GM21515 (cell line): ENCODE measurements at regions not wholly inside any gene's neighbourhood (a gene's known extent, or its start where the extent isn't known, plus 50 kb on each side); places are given as distances from the start of the nearest gene placed in this dataset.

Experiments used
- ATAC-seq: cut with Tn5 transposase; IDR thresholded peaks from one replicate; pipeline ENCODE4 v1.9.1; 2021; ENCODE audit not compliant: unreplicated experiment

- ATAC-seq = no peak
Measured at GRCh38 chr9:107163370-107163769, 119.7 kb upstream of the RAD23B start.

DNA sequence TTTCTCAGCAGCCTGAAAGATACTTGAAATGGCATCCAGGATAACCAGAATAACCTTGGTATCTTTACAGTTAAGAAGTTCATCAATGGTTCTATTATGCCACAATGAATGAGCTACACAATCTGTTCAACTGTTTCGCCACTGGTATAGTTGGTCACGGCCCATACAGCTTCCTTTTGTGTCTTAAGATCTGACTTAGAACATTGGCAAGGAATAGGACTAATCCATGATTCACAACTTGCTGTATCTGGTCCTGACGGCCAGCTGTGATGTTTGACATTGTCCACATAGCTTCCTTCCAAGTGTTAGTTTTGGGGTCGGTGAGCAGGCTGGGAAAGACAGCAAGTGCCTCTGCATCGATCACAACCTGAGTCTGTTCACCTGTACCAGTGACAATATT lies 113.3 kb upstream of the RAD23B start:
- ATAC-seq = no peak

DNA sequence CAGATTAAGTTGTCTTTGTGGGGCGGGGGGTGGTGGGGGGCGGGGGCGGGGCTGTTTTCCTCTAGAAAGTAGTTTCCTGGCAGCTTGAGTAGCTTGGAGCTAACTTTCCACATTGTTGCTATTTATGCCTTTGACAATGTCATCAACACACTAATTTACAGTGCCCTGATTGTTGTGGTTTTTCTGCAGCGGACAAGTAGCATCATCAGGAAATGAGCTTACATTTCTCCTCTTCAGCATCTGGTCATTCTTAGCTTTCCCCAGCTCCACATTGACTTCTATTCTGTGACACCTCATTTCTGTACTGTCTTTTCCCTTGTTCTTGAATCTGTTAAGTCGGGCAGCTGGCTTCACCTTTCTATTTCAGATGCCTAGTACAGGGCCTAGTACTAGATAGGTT lies 112.3 kb upstream of the RAD23B start:
- ATAC-seq = no peak

GRCh38 chr9:107172160-107172978 lies 110.7 kb upstream of the RAD23B start:
- peak; percentile 76 for ATAC-seq

DNA sequence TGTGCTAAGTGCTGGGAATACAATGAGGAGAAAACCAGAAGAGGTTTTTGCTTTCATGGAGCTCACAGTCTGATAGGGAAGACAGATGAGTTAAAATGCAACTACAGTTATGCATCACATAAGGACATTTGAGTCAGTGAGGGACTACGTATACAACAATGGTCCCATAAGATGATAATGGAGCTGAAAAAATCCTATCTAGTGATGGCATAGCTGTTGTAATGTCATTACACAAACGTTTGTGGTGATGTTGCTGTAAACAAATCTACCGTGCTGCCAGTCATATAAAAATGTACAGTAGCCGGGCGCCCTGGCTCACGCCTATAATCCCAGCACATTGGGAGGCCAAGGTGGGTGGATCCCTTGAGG lies 110.1 kb upstream of the RAD23B start:
- peak; percentile 59 for ATAC-seq

GRCh38 chr9:107173422-107174180 lies 109.5 kb upstream of the RAD23B start:
- no peak for ATAC-seq

DNA sequence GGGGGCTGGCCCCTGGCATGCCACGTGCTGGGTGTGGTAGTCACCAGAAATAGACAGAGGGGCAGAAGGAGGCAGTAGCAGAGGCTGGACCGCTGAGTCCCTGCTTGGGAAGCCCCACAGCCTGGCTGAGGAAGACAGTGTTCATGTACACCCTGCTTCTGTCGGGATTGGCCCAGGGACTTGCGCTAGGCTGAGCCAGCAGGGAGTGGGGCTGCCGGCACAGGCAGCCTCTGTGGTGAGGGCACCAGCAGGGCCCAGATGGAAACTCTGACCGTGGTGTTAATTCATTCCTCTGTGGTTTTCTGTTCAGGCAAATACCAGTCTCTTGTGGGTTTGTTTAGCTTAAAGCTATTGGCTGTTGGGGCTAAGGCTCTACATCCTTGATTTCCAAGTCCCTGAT lies 108.6 kb upstream of the RAD23B start:
- no peak for ATAC-seq

DNA sequence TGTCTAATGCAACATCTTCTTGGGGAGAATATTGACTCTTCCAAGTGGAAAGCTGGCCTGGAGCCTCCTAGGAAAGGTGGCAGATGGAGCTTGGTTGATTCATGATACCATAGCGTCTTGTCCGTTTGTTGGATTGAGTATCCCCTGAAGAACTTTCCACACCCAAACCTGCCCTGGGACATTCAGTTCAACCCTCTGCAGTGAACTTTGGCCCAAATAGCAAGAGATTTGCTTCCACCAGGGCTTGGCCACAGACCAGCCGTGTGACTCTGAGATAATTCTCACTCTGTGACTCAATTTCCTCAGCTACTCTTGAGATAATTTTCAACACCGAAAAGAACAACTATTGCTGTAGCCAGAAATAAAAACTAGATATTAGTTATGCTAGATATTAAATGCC lies 108.0 kb upstream of the RAD23B start:
- ATAC-seq = no peak

DNA sequence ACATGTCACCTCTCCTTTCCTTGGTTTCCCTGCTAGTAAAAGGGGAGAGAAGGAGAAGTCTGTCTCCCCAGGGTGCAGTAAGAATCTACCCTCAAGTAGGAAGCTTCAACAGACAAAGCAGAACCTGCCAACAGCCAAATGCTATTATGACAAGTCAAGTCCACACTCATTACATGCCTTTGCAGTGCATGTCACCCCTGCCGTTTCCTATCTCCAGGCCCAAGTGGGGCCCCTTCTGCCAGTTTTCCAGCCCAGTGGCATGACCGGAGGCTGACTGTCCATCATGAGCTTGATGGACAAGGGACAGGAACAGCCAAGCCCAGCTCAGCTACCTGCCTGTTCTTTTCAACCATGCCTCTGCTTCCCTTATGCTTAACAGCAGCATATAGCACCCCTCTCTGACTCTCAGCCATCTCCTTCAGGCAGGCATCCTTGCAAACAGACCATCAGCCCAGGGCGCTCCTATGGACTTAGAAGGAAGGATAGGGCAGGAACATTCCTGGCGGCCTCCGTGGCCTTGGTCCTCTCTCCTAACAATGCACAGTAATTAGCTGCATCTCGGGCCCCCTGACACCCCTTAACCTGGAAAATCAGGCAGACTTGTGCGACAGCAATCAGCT lies 107.2 kb upstream of the RAD23B start:
- no peak for ATAC-seq

- no peak for ATAC-seq
Measured at GRCh38 chr9:107176436-107177151, 106.5 kb upstream of the RAD23B start.

- ATAC-seq = no peak
Measured at GRCh38 chr9:107177243-107177839, 105.7 kb upstream of the RAD23B start.

DNA sequence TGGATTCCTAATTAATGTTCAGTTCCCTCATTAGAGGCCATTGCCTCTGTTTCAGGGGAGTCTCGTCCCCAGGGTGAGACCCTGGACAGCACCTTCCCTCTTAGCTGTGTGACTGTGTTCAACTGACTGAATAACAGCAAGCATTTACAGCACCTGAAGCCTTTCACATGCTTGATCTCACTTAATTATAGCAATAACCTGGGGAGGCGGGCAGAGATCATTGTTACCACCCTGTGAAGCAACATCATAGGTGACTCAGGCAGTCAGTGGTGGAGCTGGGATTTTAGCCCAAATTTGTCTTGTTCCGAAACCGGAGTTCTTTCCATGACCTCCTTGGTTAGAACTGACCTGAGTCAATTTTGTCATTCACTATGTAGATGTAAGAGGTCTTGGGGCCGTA lies 105.2 kb upstream of the RAD23B start:
- ATAC-seq = no peak

DNA sequence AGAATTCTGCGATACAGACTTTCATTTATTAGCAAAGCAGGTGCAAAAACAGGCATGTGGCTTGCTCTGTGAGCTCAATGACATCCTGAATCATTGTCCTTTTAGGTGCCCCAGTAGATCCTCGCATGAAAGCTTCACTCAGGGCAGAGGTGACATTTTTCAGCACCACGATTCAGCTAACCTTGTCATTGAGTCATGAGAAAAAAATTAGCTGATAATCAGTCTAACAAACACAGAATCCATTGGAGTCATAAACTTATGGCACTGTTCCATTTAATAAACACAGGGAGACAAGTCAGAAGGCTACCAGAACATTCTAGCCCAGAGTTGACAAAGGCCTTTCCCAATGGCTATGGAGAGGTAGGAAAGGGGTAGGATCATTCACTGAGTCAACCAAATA lies 104.8 kb upstream of the RAD23B start:
- ATAC-seq = no peak

- no peak for ATAC-seq
Measured at GRCh38 chr9:107180206-107180605, 102.9 kb upstream of the RAD23B start.

DNA sequence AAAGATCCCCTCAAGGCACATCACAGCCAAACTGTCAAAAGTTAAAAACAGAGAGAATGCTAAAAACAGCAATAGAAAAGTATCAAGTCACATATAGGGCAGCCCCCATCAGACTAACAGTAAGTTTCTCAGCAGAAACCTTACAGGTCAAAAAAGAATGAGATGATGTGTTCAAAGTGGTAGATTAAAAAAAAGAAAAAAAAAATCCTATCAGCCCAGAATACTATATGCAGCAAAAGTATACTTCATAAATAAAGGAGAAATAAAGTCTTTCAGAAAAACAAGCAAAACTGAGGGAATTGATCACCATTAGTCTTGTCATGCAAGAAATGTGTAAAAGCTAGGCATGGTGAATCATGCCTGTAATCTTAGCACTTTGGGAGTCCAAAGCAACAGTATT lies 99.9 kb upstream of the RAD23B start:
- ATAC-seq = no peak

GRCh38 chr9:107188376-107188775 lies 94.7 kb upstream of the RAD23B start:
- no peak for ATAC-seq

- ATAC-seq = no peak
Measured at GRCh38 chr9:107190061-107190935, 92.8 kb upstream of the RAD23B start.

DNA sequence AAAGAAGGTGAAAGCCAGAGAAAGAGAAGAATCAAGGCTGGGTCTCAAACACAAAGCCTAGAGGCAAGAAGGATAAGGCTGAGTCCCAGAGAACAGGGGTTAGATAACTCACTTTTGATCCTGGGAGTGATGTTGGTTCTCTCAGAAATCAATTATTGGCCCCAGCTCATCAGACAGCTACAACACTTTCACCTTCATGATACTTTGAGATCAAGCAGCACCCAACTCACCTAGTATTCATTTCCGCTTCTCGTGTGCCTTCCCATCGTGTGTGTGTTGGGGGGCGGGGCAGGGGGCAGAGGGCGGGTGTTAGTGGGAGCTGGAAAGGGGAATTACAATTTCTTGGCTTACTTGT lies 92.2 kb upstream of the RAD23B start:
- ATAC-seq = no peak

DNA sequence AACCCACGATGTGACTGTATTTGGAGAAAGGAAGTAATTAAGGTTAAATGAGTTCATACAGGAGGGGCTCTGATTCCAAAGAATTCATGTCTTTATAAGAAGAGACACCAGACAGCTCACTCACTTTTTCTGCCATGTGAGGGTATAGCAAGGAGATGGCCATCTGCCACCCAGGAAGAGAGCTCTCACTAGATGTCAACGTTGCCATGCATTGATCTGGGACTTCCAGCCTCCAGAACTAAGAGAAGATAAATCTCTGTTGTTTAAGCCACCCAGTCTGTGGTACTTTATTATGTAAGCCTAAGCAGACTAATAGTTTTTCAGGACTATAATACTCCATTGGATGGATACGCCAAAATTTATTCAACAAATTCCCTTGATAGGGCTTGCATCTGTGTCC lies 89.8 kb upstream of the RAD23B start:
- ATAC-seq = no peak

GRCh38 chr9:107198718-107199117 lies 84.4 kb upstream of the RAD23B start:
- no peak for ATAC-seq
